Stimulated activated CD4-positive, alpha-beta T cell treated with anti-CD3 and anti-CD28 coated beads, Interleukin-15, amount 100 ng/mL, for 24 hours (primary cell): ENCODE measurements at regions not wholly inside any gene's neighbourhood (a gene's known extent, or its start where the extent isn't known, plus 50 kb on each side); places are given as distances from the start of the nearest gene placed in this dataset.
"Not testable (repeated sequence)": the region's sequence is repeated elsewhere in the genome, so short reads cannot be mapped to it uniquely, and the experiment has no call there.

ENCODE experiments used
- DNase-seq: peaks from one replicate; pipeline ENCODE4 v3.0.0-alpha.2; 2020

DNA sequence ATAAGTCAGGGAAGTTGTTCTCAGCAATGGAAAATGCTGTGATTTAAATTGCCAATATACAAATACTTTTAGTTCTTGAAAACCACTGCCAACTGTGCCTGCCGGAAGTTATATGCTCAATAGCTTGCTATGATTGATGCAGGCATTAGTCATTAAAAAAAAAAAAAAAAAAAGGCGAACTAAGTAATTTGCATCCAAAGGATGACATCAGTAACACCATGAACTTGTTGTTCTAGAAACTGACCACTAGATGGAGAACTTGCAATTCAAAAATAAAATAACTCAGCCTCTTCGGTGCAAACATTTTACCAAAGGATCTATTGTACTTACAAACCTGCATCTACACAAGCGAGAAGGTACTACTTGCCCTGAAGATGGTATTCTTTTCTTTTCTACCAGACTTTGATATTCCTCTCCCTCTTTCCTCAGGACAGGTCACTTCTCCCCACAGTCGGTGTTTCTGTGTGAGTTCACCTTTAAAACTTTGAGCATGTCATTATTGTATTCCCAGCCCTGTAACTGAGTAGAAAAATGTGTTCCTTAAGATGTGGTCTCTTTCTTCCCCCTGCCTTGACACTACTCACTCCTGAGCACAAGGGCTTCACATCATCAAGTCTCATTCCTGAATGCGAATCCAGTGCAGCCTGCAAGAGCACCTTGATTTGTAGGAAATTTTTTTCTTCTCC is 115.0 kb upstream of the VEPH1 start:
- DNase-seq = no peak

- DNase-seq = no peak
Measured at GRCh38 chr3:157614896-157615295, 111.7 kb upstream of the VEPH1 start.

GRCh38 chr3:157611536-157612076 is 108.4 kb upstream of the VEPH1 start:
- DNase-seq = no peak

DNA sequence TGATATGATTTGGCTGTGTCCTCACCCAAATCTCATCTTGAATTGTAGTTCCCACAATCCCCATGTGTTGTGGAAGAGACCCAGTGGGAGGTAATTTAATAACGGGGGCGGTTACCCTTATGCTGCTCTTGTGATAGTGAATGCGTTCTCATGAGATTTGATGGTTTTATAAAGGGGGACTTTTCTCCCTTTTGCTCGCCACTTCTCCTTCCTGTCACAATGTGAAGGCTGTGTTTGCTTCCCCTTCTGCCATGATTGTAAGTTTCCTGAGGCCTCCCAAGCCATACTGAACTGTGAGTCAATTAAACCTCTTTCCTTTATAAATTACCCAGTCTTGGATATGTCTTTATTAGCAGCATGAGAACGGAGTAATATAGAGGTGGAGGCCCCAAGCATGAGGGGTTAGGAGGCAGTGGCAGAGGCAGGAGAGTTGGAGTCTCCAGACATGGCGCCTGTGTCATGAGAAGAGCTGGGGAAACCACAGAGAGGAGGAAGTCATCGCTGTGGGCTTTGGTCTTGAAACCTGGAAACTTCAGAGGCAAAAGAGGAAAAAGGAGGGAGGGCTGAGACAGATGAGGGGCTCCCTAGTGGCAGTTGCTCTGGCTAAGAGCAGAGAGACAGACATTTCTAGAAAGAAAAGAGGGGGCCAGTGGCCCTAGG is 107.8 kb upstream of the VEPH1 start:
- DNase-seq = no peak

- DNase-seq = no peak
Measured at GRCh38 chr3:157607826-157608405, 104.7 kb upstream of the VEPH1 start.

DNA sequence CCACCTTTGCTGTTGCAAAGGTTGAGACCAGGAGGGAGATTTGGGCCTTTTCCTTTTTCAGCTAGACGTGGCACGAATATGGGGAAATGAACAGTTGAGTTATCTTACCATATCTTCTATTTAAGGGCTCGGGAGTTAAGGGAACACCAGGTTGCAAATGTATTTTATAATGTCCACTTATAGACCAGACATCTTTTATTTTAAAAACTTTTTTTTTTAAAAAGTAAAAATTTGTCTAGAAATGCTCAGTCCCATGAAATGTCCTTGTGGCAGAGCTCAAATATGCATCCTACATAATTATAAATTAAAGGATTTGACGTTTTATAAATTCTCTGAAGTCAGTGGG is 103.6 kb upstream of the VEPH1 start:
- DNase-seq = no peak

- DNase-seq = peak; percentile 75
Measured at GRCh38 chr3:157606011-157606851, 103.0 kb upstream of the VEPH1 start.

- DNase-seq = no peak
Measured at GRCh38 chr3:157605356-157605755, 102.1 kb upstream of the VEPH1 start.

GRCh38 chr3:157602424-157602823 is 99.2 kb upstream of the VEPH1 start:
- no peak for DNase-seq

- DNase-seq = no peak
Measured at GRCh38 chr3:157595259-157595658, 92.0 kb upstream of the VEPH1 start.

GRCh38 chr3:157594413-157594812 is 91.2 kb upstream of the VEPH1 start:
- DNase-seq = no peak

GRCh38 chr3:157592769-157593168 is 89.6 kb upstream of the VEPH1 start:
- no peak for DNase-seq

- DNase-seq = no peak
Measured at GRCh38 chr3:157590273-157590672, 87.1 kb upstream of the VEPH1 start.

DNA sequence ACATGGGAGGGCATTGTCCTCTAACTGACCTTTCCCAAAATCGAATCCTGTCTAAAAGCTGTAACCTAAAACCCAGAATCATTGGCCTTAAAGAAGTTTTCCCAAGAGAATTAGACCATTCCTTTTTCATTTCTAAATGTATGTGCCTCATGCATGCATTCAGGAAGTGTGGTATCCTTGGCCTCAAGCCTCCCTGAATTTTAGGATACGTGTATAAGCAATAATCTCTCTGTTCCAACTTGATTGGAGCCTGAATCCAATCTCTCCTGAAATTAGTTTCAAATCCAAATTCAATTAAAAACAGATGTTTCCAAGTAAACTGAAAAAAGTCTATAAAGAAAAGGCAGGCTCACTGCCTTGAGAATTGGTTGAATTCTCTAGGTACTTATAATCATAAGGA is 86.0 kb upstream of the VEPH1 start:
- DNase-seq = no peak

DNA sequence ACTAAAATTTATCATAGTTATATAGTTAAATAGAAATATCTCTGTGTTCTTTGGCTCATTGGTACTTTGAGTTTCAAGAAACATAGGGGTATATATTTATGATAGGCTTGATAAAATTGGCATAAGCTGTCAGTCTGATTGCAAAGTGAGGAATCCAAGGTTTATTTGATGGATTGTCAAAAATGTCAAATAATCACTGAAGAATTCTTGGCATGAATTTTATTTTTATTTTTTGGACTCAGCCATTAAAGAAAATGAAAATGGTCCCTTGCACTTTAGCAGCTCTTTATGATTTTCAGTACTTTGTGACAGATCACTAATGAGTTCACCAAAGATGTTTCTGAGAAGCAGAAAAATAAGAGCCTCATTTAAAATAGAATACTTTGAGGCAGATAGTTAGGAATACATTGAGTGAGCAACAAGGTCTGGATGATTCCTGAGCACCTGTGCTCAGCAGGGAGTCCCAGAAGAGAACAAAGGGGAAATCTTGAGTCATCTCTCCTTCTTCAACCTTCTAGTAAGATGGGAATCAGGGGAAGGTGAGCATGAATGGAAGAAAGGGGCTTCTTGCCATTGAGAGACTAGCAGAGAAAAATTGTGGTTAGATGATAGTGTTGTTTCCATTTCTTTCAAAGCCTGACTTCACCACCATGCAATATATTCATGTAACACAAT is 85.3 kb upstream of the VEPH1 start:
- no peak for DNase-seq

DNA sequence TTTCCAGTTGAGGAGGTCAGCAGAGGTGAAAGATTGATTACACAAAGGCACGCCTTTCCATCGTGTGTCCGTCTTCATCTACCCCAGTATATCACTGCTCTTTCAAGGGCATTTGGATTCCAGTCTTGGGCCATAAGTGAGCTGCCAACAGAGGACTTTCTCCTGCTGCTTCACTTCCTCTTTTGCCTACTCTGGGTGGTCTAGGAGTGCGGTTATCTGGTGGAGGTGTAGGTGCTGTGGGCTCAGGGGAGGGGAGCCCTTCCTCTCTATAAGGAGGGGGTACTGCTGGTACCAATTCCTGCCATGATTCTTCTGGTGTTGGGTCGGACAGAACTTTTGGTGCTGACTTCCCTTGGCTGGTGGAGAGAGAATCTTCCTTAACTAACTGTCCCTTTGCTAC is 83.1 kb upstream of the VEPH1 start:
- DNase-seq = no peak

- DNase-seq = no peak
Measured at GRCh38 chr3:157585386-157585785, 82.2 kb upstream of the VEPH1 start.

- no peak for DNase-seq
Measured at GRCh38 chr3:157582637-157582973, 79.4 kb upstream of the VEPH1 start.

DNA sequence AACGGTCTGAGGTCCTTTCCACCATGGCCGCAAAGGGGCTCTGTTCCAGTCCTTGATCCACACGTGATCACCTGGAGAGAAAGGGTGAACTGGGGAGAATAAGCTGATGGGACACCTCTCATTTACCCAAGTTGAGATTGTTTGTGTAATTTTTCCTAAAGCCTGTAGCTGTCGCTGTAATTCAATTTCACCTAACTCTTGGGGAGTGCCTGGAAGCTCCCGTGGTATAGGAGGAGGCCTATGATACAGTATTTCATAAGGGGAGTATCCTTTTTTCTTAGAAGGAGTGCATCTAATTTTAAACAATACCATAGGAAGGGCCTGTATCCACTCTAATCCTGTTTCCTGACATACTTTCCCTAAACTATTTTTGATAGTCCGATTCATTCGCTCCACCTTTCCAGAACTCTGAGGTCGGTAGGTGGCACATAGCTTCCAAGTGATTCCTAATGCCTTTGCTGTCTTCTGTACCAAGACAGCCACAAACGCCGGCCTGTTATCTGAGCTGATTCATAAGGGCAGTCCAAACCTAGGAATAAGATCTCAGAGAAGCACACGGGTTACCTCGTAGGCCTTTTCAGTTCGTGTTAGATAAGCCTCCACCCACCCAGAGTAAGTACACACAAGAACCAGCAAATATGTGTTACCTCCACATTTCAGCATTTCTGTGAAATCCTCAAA is 78.9 kb upstream of the VEPH1 start:
- not testable (repeated sequence) for DNase-seq

- no peak for DNase-seq
Measured at GRCh38 chr3:157581371-157581770, 78.2 kb upstream of the VEPH1 start.

DNA sequence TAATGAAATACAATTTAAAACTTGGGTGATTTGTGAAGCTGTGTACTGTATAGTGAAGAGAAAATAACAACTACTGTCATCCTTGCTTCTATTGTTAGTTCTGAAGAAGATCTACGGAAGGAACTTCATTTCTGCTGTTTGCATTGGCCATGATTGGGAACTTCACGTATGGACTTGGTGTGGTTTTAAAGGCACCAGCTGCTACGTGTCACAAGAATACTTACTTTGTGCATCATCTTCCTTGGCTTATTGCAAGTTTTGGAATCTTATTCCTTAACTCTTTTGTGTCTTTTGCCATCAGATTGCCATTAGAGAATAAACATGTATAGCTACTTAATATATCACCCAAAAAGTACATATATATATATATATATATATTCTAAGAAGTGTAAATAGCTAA is 75.0 kb upstream of the VEPH1 start:
- no peak for DNase-seq

DNA sequence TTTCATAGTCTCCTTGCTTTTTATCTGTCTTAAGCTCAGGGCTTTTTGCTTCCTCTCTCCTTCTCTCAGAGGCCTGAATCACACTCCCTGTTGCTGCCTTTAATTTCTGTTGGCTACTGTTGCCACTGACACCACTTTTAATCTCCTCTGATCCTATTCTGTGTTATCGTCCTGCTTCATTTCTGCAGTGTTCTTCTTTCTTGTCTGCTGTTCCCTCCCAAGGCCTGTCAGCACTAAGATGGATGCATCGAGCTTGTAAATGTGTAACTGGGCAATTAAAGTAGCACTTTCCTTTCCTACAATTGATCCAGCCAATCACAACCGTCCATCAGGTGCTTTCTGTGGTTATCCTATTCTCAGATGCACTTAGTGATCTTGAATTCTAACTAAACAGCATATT is 71.3 kb upstream of the VEPH1 start:
- DNase-seq = no peak
